HCT116 (cell line): ENCODE measurements at regions not wholly inside any gene's neighbourhood (a gene's known extent, or its start where the extent isn't known, plus 50 kb on each side); places are given as distances from the start of the nearest gene placed in this dataset.

Experiments
- CTCF ChIP-seq, 3 experiments: fragments of 200-600 bp in 1 of 3; sonication (generic) in 1 of 3; IDR thresholded peaks in 2 of 3; conservative IDR thresholded peaks in 1 of 3; 2 replicates each; pipeline ENCODE4 v1.5.1; 2012 to 2017; ENCODE audit warnings: low read depth in 2 of 3, low read length in 2 of 3, antibody characterized with exemption in 1 of 3, borderline replicate concordance in 1 of 3, control low read depth in 1 of 3, mild to moderate bottlenecking in 1 of 3, mixed read lengths in 1 of 3, mixed run types in 1 of 3, moderate library complexity in 1 of 3; ENCODE audit not compliant: insufficient read depth in 1 of 3
- JUND ChIP-seq: IDR thresholded peaks from 2 replicates; pipeline ENCODE4 v1.6.1; 2012
- POLR2A ChIP-seq: IDR thresholded peaks from 2 replicates; pipeline ENCODE4 v1.7.0; 2011; ENCODE audit warnings: borderline replicate concordance; ENCODE audit not compliant: insufficient read depth, insufficient read length; ENCODE audit errors: extremely low read depth
- RAD21 ChIP-seq: IDR thresholded peaks from 2 replicates; pipeline ENCODE4 v1.6.1; 2012; ENCODE audit warnings: low read depth, mild to moderate bottlenecking
- YY1 ChIP-seq: IDR thresholded peaks from 2 replicates; pipeline ENCODE4 v1.6.1; 2011; ENCODE audit warnings: low read length, low read depth, moderate library complexity, mild to moderate bottlenecking; ENCODE audit not compliant: insufficient replicate concordance; ENCODE audit errors: extremely low read depth

- no peak for TF ChIP-seq CTCF (IDR thresholded peaks at IDR 0.05 in 2 of 3, conservative IDR thresholded peaks at IDR 0.05 in 1 of 3; ENCODE audit: borderline replicate concordance in 1 of 3, insufficient read depth in 1 of 3, low read depth in 2 of 3, low read length in 2 of 3)
- TF ChIP-seq RAD21 = no peak
- no peak for TF ChIP-seq JUND
- TF ChIP-seq POLR2A = no peak
- TF ChIP-seq YY1 = no peak
Measured at GRCh38 chr3:72680766-72681165, 167.5 kb downstream of the SHQ1 start.
